IPS-18a (cell line): ENCODE measurements at regions not wholly inside any gene's neighbourhood (a gene's known extent, or its start where the extent isn't known, plus 50 kb on each side); places are given as distances from the start of the nearest gene placed in this dataset.

Experiments used
- H3K27ac ChIP-seq: one replicate; pipeline ENCODE4 v1.5.1; 2013; ENCODE audit warnings: low read length
- H3K27me3 ChIP-seq: one replicate; pipeline ENCODE4 v1.6.1; 2013; ENCODE audit warnings: mild to moderate bottlenecking, low read length; ENCODE audit not compliant: control insufficient read depth, insufficient read depth
- H3K36me3 ChIP-seq: one replicate; pipeline ENCODE4 v1.6.1; 2013; ENCODE audit warnings: low read depth, low read length; ENCODE audit not compliant: control insufficient read depth
- H3K4me1 ChIP-seq: one replicate; pipeline ENCODE4 v1.6.1; 2013; ENCODE audit warnings: low read depth, low read length; ENCODE audit not compliant: control insufficient read depth
- H3K4me3 ChIP-seq: one replicate; pipeline ENCODE4 v1.5.1; 2013; ENCODE audit warnings: low read length
- H3K9ac ChIP-seq: one replicate; pipeline ENCODE4 v1.6.1; 2013; ENCODE audit warnings: mild to moderate bottlenecking, low read length, moderate library complexity
- H3K9me3 ChIP-seq: one replicate; pipeline ENCODE4 v1.6.1; 2013; ENCODE audit warnings: low read depth, low read length; ENCODE audit not compliant: control insufficient read depth

- no peak overlapping the region for H3K4me3 ChIP-seq
- H3K9ac ChIP-seq: no peak overlapping the region
- no peak overlapping the region for H3K27ac ChIP-seq
- no peaks in the 10 kb centered on the region for H3K9me3 ChIP-seq
- H3K27me3 ChIP-seq: no peaks in the 10 kb centered on the region
- H3K36me3 ChIP-seq: no peaks in the 10 kb centered on the region
- no peaks in the 10 kb centered on the region for H3K4me1 ChIP-seq
These were observed 317.6 kb downstream of the CWC27 start for GRCh38 chr5:65086234-65086890.

- Histone ChIP-seq H3K27ac (no peak overlapping the region), H3K9ac (no peak overlapping the region), H3K4me3 (no peak overlapping the region), H3K4me1 (no peaks in the 10 kb centered on the region), H3K27me3 (no peaks in the 10 kb centered on the region), H3K9me3 (no peaks in the 10 kb centered on the region), H3K36me3 (no peaks in the 10 kb centered on the region)
These were observed 318.4 kb downstream of the CWC27 start for GRCh38 chr5:65087154-65087553.

GRCh38 chr5:65094279-65094678 is 325.5 kb downstream of the CWC27 start:
- Histone ChIP-seq H3K4me1 (no peaks in the 10 kb centered on the region), H3K27ac (no peak overlapping the region), H3K36me3 (no peaks in the 10 kb centered on the region), H3K27me3 (no peaks in the 10 kb centered on the region), H3K4me3 (no peak overlapping the region), H3K9me3 (no peaks in the 10 kb centered on the region), H3K9ac (no peak overlapping the region)

DNA sequence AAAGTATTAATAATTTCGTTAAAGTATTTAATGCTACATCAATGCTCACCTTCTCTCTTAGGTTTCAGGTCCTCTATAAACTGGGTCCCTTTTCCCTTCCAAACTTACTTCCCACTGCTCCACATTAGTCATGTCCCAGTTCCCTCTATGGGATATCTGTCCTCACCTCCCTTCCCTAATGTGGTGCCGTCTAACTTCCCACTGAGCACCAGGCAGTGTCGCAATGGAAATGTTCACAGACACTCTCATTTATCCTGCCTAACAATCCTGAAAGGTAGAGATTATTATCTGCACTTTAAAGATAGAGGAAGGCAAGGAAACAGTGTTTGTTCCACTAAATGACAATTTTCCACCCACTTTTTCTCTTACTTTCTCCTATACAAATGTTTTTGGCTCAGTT is 329.7 kb downstream of the CWC27 start:
- no peaks in the 10 kb centered on the region for H3K27me3 ChIP-seq
- no peak overlapping the region for H3K4me3 ChIP-seq
- H3K4me1 ChIP-seq: no peaks in the 10 kb centered on the region
- H3K36me3 ChIP-seq: no peaks in the 10 kb centered on the region
- H3K27ac ChIP-seq: no peak overlapping the region
- H3K9ac ChIP-seq: no peak overlapping the region
- H3K9me3 ChIP-seq: no peaks in the 10 kb centered on the region
